Jurkat, Clone E6-1 (cell line): ENCODE measurements at regions not wholly inside any gene's neighbourhood (a gene's known extent, or its start where the extent isn't known, plus 50 kb on each side); places are given as distances from the start of the nearest gene placed in this dataset.
"Not testable (repeated sequence)": the region's sequence is repeated elsewhere in the genome, so short reads cannot be mapped to it uniquely, and the experiment has no call there.

ENCODE experiments used
- DNase-seq: peaks from one replicate; pipeline ENCODE4 v3.0.0-alpha.2; 2011; ENCODE audit warnings: low read depth, low spot score
- H3K4me3 ChIP-seq: 2 replicates; pipeline ENCODE4 v1.5.1; 2011; ENCODE audit warnings: mild to moderate bottlenecking, low read length, control low read depth, moderate library complexity

GRCh38 chr14:29390081-29390832 lies 537.4 kb downstream of the PRKD1 start:
- no peak overlapping the region for H3K4me3 ChIP-seq
- no peak for DNase-seq

GRCh38 chr14:29391231-29391630 lies 536.4 kb downstream of the PRKD1 start:
- no peak overlapping the region for H3K4me3 ChIP-seq
- no peak for DNase-seq

DNA sequence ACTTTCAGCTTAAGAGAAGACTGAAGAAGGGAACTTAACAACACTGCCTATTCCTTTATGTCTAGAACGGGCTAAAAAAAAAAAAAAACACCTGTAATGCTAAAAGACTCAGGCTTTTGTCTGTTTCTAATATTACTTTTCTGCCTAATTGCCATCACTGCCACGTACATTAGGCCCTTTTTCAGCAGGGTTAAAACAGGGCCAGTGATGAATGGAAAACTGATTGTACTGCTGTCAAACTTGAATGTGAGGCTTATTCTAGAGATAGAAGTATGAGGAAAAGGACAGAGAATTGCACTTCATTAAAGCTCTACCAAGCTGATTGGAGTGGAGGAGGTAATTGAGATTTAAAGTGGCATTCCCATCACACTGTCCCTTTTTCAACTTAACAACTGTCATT lies 535.8 kb downstream of the PRKD1 start:
- H3K4me3 ChIP-seq: no peak overlapping the region
- no peak for DNase-seq

- H3K4me3 ChIP-seq: no peak overlapping the region
- no peak for DNase-seq
Observed at GRCh38 chr14:29392287-29392686, 535.4 kb downstream of the PRKD1 start.

GRCh38 chr14:29403091-29403490 lies 524.6 kb downstream of the PRKD1 start:
- DNase-seq: no peak
- H3K4me3 ChIP-seq: no peak overlapping the region

- H3K4me3 ChIP-seq: no peak overlapping the region
- DNase-seq: no peak
Observed at GRCh38 chr14:29410581-29410980, 517.1 kb downstream of the PRKD1 start.

DNA sequence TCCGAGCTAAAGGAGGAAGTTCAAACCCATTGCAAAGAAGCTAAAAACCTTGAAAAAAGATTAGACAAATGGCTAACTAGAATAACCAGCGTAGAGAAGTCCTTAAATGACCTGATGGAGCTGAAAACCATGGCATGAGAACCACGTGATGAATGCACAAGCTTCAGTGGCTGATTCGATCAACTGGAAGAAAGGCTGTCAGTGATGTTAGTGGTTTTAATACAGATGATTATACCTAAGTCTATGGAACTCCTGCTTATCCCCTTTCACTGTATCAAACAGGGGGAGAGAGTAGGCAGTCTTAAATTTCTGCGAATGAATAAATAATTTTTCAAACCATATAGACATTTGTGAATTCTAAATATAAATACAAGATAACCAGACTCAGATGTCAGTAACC lies 512.7 kb downstream of the PRKD1 start:
- not testable (repeated sequence) for DNase-seq, H3K4me3 ChIP-seq

GRCh38 chr14:29419736-29420135 lies 507.9 kb downstream of the PRKD1 start:
- no peak for DNase-seq
- H3K4me3 ChIP-seq: no peak overlapping the region

DNA sequence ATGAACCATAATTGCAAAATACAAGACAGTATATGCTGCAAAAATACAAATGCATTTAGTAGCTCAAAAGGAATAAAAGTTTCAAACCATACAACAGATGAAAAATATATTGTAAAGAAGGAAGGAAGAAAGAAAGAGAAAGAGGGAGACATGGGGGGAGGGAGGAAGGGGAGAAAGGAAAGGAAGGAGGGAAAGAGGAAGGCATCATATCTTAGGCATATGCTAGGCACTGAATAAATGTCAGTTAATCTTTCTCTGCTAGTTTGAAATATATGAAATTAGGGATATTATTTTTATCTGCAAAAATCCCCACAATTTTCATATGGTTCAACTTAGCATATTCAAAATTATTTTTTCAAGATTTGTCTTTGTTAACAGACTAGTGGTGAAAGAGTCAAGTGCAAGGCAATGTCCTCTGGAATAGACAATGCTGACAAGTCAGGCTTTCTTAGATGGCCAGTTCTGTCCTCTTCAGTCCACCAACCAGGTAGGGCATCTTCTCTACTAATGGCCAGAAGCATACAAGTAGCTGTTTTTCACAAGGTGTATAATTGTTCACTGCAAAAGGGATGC lies 506.4 kb downstream of the PRKD1 start:
- DNase-seq: no peak
- H3K4me3 ChIP-seq: no peak overlapping the region

DNA sequence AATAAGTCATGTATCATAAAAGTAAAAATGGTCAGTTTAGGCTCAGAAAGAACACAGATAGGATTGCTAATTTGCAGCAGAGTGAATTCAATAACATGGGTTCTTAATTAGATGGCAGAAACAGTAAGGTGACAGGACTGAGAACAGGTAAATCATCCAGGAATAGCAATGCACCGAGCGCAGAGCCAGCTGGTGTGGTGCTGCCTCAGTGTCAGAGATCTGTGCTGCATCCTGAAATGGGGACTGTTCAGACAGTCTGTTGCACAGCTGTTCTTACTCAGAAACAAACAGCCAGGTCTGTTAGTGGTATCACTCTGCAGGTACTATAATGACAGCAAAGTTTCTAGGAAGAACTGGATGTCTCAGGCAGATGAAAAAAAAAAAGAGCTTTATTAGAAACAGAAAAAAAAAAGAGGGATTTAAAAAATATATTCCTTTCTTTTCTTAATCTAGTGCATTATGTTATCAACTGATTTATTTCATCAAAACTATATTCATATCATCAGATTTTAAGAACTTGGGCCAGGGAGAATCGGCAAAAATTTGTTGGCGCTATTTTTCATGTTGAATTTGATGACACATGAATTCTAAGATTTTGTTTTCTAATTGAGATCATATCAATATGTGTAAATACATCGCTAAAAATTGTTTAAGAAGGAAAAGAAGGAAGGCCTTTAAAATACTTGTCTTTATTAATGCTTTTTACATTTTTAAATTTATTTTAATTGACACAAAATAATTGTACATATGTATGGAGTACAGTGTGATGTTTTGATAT lies 501.8 kb downstream of the PRKD1 start:
- no peak overlapping the region for H3K4me3 ChIP-seq
- DNase-seq: no peak

DNA sequence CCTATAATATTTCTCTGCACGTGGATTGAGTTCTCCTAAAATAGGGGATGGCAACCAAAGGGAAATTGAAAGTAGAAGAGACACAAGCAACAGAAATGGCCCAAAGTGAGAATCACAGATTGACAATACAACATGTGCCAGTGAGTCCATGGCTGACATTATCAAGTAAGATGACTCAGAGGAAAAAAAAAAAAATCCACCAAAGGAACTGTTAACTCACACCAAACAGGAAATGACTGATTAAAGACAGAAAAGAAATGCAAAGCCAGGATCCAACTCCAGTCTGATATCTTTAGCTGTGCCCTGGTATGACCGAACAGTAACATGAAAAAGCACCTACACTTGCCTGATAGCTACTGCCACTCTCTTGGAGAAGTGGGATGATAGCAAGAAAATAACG lies 485.0 kb downstream of the PRKD1 start:
- no peak for DNase-seq
- H3K4me3 ChIP-seq: no peak overlapping the region

DNA sequence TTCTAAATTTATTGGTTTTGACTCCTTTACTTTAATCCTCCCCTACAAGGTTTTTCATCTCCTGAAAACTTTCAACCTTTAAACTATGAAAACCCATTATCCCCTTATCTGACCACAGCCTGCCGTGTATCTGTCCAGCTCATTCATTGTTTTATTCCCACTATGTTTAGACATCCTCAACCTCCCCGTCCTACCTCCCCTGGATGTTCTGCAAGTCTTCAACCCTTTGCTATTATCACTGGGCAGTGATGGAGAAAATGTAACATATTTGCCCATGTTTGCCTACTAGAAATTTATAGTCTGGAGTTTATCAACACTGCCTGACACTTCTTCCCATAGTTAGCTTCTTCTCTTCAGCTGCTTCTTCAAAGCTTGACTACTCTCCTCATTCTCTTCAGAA lies 483.4 kb downstream of the PRKD1 start:
- no peak overlapping the region for H3K4me3 ChIP-seq
- DNase-seq: no peak

- no peak overlapping the region for H3K4me3 ChIP-seq
- DNase-seq: no peak
Observed at GRCh38 chr14:29444805-29445204, 482.8 kb downstream of the PRKD1 start.

DNA sequence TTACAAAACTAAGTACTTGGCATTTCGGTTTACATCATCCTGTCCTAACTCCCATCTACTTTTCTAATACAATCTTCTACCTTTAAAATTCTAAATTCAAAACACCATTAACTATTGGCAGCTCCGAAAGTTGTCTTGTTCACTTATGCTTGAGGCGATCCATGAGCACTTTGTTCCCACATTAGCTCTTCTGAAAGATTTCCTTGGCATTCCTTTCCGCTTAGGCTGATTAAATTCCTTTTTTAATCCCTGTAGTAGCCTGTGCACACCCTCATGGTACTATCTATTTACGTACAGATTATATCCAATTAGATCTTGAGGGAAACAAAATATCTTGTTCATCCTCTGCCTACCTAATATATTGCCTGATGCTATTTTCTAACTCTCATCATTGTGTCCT lies 480.7 kb downstream of the PRKD1 start:
- H3K4me3 ChIP-seq: no peak overlapping the region
- no peak for DNase-seq

- no peak overlapping the region for H3K4me3 ChIP-seq
- no peak for DNase-seq
Observed at GRCh38 chr14:29451941-29452340, 475.7 kb downstream of the PRKD1 start.

DNA sequence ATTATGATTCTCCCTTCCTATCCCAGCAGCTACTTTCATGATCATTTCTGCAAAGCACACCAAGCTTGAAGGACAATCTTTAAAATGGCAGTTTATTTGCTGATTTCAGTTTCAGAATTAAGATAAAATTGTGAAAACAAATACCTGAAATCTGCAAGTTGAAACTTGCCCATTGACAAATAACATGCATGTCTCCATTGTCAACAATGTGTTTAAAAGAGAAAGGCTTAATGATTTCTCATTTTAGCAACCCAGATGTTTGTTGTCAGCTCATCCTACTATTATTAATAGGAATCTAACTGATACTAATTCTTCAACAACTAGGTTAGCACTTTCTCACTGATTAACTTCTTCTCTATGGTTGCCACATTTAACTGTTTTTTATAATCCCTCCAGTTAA lies 474.6 kb downstream of the PRKD1 start:
- DNase-seq: no peak
- H3K4me3 ChIP-seq: no peak overlapping the region

DNA sequence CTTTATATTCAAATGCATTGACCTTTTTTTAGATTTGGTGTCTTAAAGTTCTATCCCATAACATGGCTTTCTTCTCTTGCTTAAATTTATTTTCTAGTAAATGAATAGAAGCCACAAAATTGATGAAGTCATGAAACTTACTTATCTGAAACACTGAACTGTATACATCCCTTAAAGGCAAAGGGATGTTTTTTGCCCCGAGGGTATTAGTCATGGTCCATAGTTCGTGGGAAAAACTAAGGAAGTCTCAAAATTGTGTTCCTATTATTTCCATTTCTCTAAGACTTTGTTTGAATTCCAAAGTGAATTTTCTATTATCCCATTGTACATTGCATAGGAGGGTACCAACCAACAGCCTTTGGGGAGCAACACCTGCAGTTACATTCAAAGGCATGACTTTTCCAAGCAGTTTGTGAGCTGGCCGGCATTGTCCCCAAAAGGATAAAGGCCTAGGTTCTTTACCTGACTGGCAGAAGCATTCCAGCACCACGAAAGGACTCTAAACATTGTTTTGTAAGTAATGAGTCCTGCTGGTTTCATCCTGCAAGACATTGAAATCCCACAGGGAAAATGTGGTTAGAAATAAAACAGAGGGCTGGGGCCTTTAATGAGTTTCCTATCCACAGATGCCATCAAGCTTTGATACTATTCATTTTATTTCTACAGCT lies 473.5 kb downstream of the PRKD1 start:
- no peak overlapping the region for H3K4me3 ChIP-seq
- no peak for DNase-seq

- no peak for DNase-seq
- no peak overlapping the region for H3K4me3 ChIP-seq
Observed at GRCh38 chr14:29458547-29458946, 469.1 kb downstream of the PRKD1 start.

DNA sequence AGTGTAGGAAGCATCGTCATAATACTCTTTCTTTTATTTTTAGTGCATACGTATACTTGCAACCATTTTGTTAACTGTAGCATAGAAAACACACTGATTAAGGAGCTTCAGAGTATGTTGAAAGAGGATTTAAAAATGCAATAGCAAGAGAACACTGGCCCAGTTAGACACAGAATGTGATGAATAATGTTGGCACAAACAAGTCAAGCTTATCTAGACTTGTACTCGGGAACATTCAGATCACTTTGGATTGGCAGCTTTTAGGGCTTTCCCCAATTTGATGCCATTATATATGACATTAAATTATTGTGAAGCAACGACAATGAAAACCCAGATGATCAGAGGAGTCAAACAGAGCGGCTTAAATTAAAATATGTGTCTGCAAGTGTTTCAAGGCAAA lies 468.1 kb downstream of the PRKD1 start:
- H3K4me3 ChIP-seq: no peak overlapping the region
- no peak for DNase-seq

GRCh38 chr14:29459969-29460560 lies 467.6 kb downstream of the PRKD1 start:
- DNase-seq: no peak
- H3K4me3 ChIP-seq: no peak overlapping the region
